MM.1S (cell line): ENCODE measurements at regions not wholly inside any gene's neighbourhood (a gene's known extent, or its start where the extent isn't known, plus 50 kb on each side); places are given as distances from the start of the nearest gene placed in this dataset.

Source experiments
- DNase-seq: peaks from one replicate; pipeline ENCODE4 v3.0.0-alpha.2; 2015
- H2AFZ ChIP-seq: fragments of 300-600 bp; sonication (generic); 2 replicates; pipeline ENCODE4 v1.6.0; 2016; ENCODE audit warnings: antibody characterized with exemption, low read length
- H3F3A ChIP-seq: fragments of 300-600 bp; sonication (generic); 2 replicates; pipeline ENCODE4 v1.6.1; 2016; ENCODE audit warnings: mild to moderate bottlenecking, antibody characterized with exemption, low read length, moderate library complexity, mixed read lengths; ENCODE audit not compliant: insufficient read depth
- H3K27ac ChIP-seq: fragments of 300-600 bp; sonication (generic); 2 replicates; pipeline ENCODE4 v1.5.1; 2016; ENCODE audit warnings: mild to moderate bottlenecking, low read length
- H3K27me3 ChIP-seq: fragments of 300-600 bp; sonication (generic); replicated peaks from 2 replicates; pipeline ENCODE4 v1.6.0; 2016; ENCODE audit warnings: low read length; ENCODE audit not compliant: insufficient read depth
- H3K36me3 ChIP-seq: fragments of 300-600 bp; sonication (generic); replicated peaks from 2 replicates; pipeline ENCODE4 v1.6.1; 2016; ENCODE audit warnings: mild to moderate bottlenecking, low read length, mixed read lengths; ENCODE audit not compliant: insufficient read depth
- H3K4me1 ChIP-seq: fragments of 300-600 bp; sonication (generic); 2 replicates; pipeline ENCODE4 v1.6.1; 2016; ENCODE audit warnings: low read length, mixed read lengths
- H3K4me2 ChIP-seq: fragments of 300-600 bp; sonication (generic); 2 replicates; pipeline ENCODE4 v1.6.0; 2016; ENCODE audit warnings: low read depth, low read length
- H3K4me3 ChIP-seq: fragments of 300-600 bp; sonication (generic); 2 replicates; pipeline ENCODE4 v1.5.1; 2016; ENCODE audit warnings: low read length, mixed read lengths
- H3K79me2 ChIP-seq: fragments of 300-600 bp; sonication (generic); 2 replicates; pipeline ENCODE4 v1.6.1; 2016; ENCODE audit warnings: mixed run types, low read length, mixed read lengths
- H3K9ac ChIP-seq: fragments of 300-600 bp; sonication (generic); 2 replicates; pipeline ENCODE4 v1.6.1; 2016; ENCODE audit warnings: low read length, mixed read lengths
- H3K9me2 ChIP-seq: fragments of 300-600 bp; sonication (generic); replicated peaks from 2 replicates; pipeline ENCODE4 v1.6.1; 2016; ENCODE audit warnings: mild to moderate bottlenecking, low read length, mixed read lengths; ENCODE audit not compliant: insufficient read depth
- H3K9me3 ChIP-seq: fragments of 300-600 bp; sonication (generic); replicated peaks from 2 replicates; pipeline ENCODE4 v1.6.1; 2016; ENCODE audit warnings: mild to moderate bottlenecking, low read length, mixed read lengths; ENCODE audit not compliant: insufficient read depth
- H4K20me1 ChIP-seq: fragments of 300-600 bp; sonication (generic); 2 replicates; pipeline ENCODE4 v1.6.1; 2016; ENCODE audit warnings: mild to moderate bottlenecking, low read length, moderate library complexity, mixed read lengths; ENCODE audit not compliant: insufficient read depth
- CTCF ChIP-seq: fragments of 300-600 bp; sonication (generic); IDR thresholded peaks from 2 replicates; pipeline ENCODE4 v1.5.1; 2016; ENCODE audit warnings: antibody characterized with exemption, low read length, mixed read lengths
- EZH2 ChIP-seq: fragments of 300-600 bp; sonication (generic); optimal IDR thresholded peaks from 2 replicates; pipeline ENCODE3; 2017; ENCODE audit warnings: low read depth, mild to moderate bottlenecking, antibody characterized with exemption, low read length, mixed read lengths
- EZH2phosphoT487 ChIP-seq: fragments of 300-600 bp; sonication (generic); IDR thresholded peaks from 2 replicates; pipeline ENCODE4 v1.6.1; 2018; ENCODE audit warnings: antibody characterized with exemption, low read length

GRCh38 chr11:134815404-134815803 is 403.4 kb upstream of the B3GAT1 start:
- H3K9me3 ChIP-seq: no peaks in the 10 kb centered on the region
- H3K4me3 ChIP-seq: no peak overlapping the region
- H3F3A ChIP-seq: no peaks in the 10 kb centered on the region
- no peaks in the 10 kb centered on the region for H3K9me2 ChIP-seq
- H3K4me2 ChIP-seq: no peak overlapping the region
- no peaks in the 10 kb centered on the region for H3K27me3 ChIP-seq
- H3K4me1 ChIP-seq: no peaks in the 10 kb centered on the region
- no peak overlapping the region for H2AFZ ChIP-seq
- H4K20me1 ChIP-seq: no peaks in the 10 kb centered on the region
- no peak overlapping the region for H3K9ac ChIP-seq
- no peaks in the 10 kb centered on the region for H3K36me3 ChIP-seq
- DNase-seq: no peak
- H3K79me2 ChIP-seq: no peaks in the 10 kb centered on the region
- H3K27ac ChIP-seq: no peak overlapping the region
- no peak for TF ChIP-seq EZH2
- TF ChIP-seq EZH2phosphoT487: no peak
- TF ChIP-seq CTCF: no peak

- no peaks in the 10 kb centered on the region for H3K9me3 ChIP-seq
- H3K9ac ChIP-seq: no peak overlapping the region
- H3K79me2 ChIP-seq: no peaks in the 10 kb centered on the region
- H4K20me1 ChIP-seq: no peaks in the 10 kb centered on the region
- H3K27me3 ChIP-seq: no peaks in the 10 kb centered on the region
- H2AFZ ChIP-seq: no peak overlapping the region
- no peak for DNase-seq
- no peak overlapping the region for H3K4me2 ChIP-seq
- H3K36me3 ChIP-seq: no peaks in the 10 kb centered on the region
- H3K4me3 ChIP-seq: no peak overlapping the region
- TF ChIP-seq CTCF: no peak
- H3K4me1 ChIP-seq: no peaks in the 10 kb centered on the region
- no peak overlapping the region for H3K27ac ChIP-seq
- no peaks in the 10 kb centered on the region for H3F3A ChIP-seq
- no peaks in the 10 kb centered on the region for H3K9me2 ChIP-seq
Measured at GRCh38 chr11:134807997-134808396, 396.0 kb upstream of the B3GAT1 start.

GRCh38 chr11:134802598-134802997 is 390.6 kb upstream of the B3GAT1 start:
- no peak for TF ChIP-seq EZH2phosphoT487
- TF ChIP-seq EZH2: no peak
- no peak for TF ChIP-seq CTCF
- no peaks in the 10 kb centered on the region for H3K36me3 ChIP-seq
- H3K4me2 ChIP-seq: no peak overlapping the region
- no peak overlapping the region for H2AFZ ChIP-seq
- no peak overlapping the region for H3K27ac ChIP-seq
- no peaks in the 10 kb centered on the region for H3K79me2 ChIP-seq
- no peaks in the 10 kb centered on the region for H3K9me3 ChIP-seq
- H3F3A ChIP-seq: no peaks in the 10 kb centered on the region
- no peak overlapping the region for H3K9ac ChIP-seq
- H3K4me1 ChIP-seq: no peaks in the 10 kb centered on the region
- H3K9me2 ChIP-seq: no peaks in the 10 kb centered on the region
- no peak for DNase-seq
- H4K20me1 ChIP-seq: no peaks in the 10 kb centered on the region
- no peak overlapping the region for H3K4me3 ChIP-seq
- no peaks in the 10 kb centered on the region for H3K27me3 ChIP-seq

- Histone ChIP-seq H3K4me2 (no peak overlapping the region), H2AFZ (no peak overlapping the region), H3K4me1 (no peaks in the 10 kb centered on the region), H3K27me3 (no peaks in the 10 kb centered on the region), H3K9ac (no peak overlapping the region), H3K36me3 (no peaks in the 10 kb centered on the region), H3K9me2 (no peaks in the 10 kb centered on the region), H3K79me2 (no peaks in the 10 kb centered on the region), H3F3A (no peaks in the 10 kb centered on the region), H3K4me3 (no peak overlapping the region), H3K27ac (no peak overlapping the region), H3K9me3 (no peaks in the 10 kb centered on the region), H4K20me1 (no peaks in the 10 kb centered on the region)
- no peak for DNase-seq
- TF ChIP-seq EZH2 (no peak), EZH2phosphoT487 (no peak), CTCF (no peak)
Measured at GRCh38 chr11:134802116-134802515, 390.1 kb upstream of the B3GAT1 start.
